ENCODE measurements at regions not wholly inside any gene's neighbourhood (a gene's known extent, or its start where the extent isn't known, plus 50 kb on each side); places are given as distances from the start of the nearest gene placed in this dataset.

GRCh38 chr2:71780162-71780561 is 326.8 kb downstream of the DYSF start:
- TF ChIP-seq CTCF (IDR thresholded peaks at IDR 0.05) (no peak), POLR2A (IDR thresholded peaks at IDR 0.05) (no peak), EP300 (IDR thresholded peaks at IDR 0.05) (no peak)

Measured in tibial nerve (tissue), 4 donors.